Spleen (tissue), 11 donors: ENCODE measurements at regions not wholly inside any gene's neighbourhood (a gene's known extent, or its start where the extent isn't known, plus 50 kb on each side); places are given as distances from the start of the nearest gene placed in this dataset.

Source experiments
- DNase-seq: peaks from one replicate; pipeline ENCODE4 v3.0.0-alpha.2; 2020
- H3K27ac ChIP-seq, 8 donors: fragments of 200-600 bp; sonication (generic) in 7 of 8; 1 replicate in 4 of 8; 2 replicates in 4 of 8; pipeline versions ENCODE4 v1.5.0 to v1.8.0; 2016 to 2021; ENCODE audit warnings: inconsistent platforms in 4 of 8, mild to moderate bottlenecking in 4 of 8, moderate library complexity in 1 of 8
- H3K27me3 ChIP-seq, 7 donors: fragments of 200-600 bp; sonication (generic) in 6 of 7; replicated peaks in 1 of 7; 1 replicate in 4 of 7; 2 replicates in 3 of 7; pipeline versions ENCODE4 v1.5.0 to v1.8.0; 2016 to 2021; ENCODE audit warnings: inconsistent platforms in 3 of 7, mild to moderate bottlenecking in 1 of 7
- H3K36me3 ChIP-seq, 6 donors: fragments of 200-600 bp; sonication (generic) in 5 of 6; 1 replicate in 4 of 6; 2 replicates in 2 of 6; pipeline versions ENCODE4 v1.5.0 to v1.8.0; 2016 to 2021; ENCODE audit warnings: inconsistent platforms in 2 of 6
- H3K4me1 ChIP-seq, 6 donors: fragments of 200-600 bp; sonication (generic) in 5 of 6; 1 replicate in 3 of 6; 2 replicates in 3 of 6; pipeline versions ENCODE4 v1.5.0 to v1.8.0; 2016 to 2021; ENCODE audit warnings: inconsistent platforms in 3 of 6
- H3K4me3 ChIP-seq, 8 donors: fragments of 200-600 bp; sonication (generic) in 7 of 8; 1 replicate in 4 of 8; 2 replicates in 4 of 8; pipeline versions ENCODE4 v1.5.0 to v1.8.0; 2016 to 2021; ENCODE audit warnings: inconsistent platforms in 4 of 8, mild to moderate bottlenecking in 4 of 8, moderate library complexity in 2 of 8
- H3K9me3 ChIP-seq, 8 donors: fragments of 200-600 bp; sonication (generic) in 7 of 8; 1 replicate in 4 of 8; 2 replicates in 4 of 8; pipeline versions ENCODE4 v1.5.0 to v1.8.0; 2016 to 2021; ENCODE audit warnings: inconsistent platforms in 4 of 8
- CTCF ChIP-seq, 11 experiments: fragments of 200-600 bp in 7 of 11; fragments of 450-650 bp in 4 of 11; sonication (generic) in 4 of 11; IDR thresholded peaks in 8 of 11; conservative IDR thresholded peaks in 3 of 11; 1 replicate in 7 of 11; 2 replicates in 4 of 11; pipeline versions ENCODE4 v1.4.0 to v1.8.0; 2016 to 2021; ENCODE audit warnings: antibody characterized with exemption in 11 of 11, inconsistent platforms in 4 of 11, mild to moderate bottlenecking in 1 of 11
- POLR2A ChIP-seq, 3 donors: fragments of 450-650 bp; IDR thresholded peaks; one replicate each; pipeline ENCODE4 v1.5.1; 2017; ENCODE audit warnings: antibody characterized with exemption in 3 of 3, mild to moderate bottlenecking in 1 of 3
- POLR2AphosphoS5 ChIP-seq, 3 donors: sonication (generic); formaldehyde crosslinking; IDR thresholded peaks; one replicate each; pipeline ENCODE4 v1.5.1; 2017; ENCODE audit warnings: antibody characterized with exemption in 3 of 3
- WGBS, 5 donors: extraction: QIAGEN DNeasy Blood & Tissue Kit in 3 of 5; methylation state at CpG; one replicate each; pipeline versions ENCODE4 v1.1.5 to v1.1.7; 2013 to 2018; 5-methylcytosine and 5-hydroxymethylcytosine counted together
- intact Hi-C: fragments of 100-400 bp; cut with DNase I; formaldehyde crosslinking; loops from one replicate; pipeline ENCODE4 v1.15.0; 2023; ENCODE audit warnings: low total_unique reads
- donor health status: healthy with polysubstance abuse.
- donor health status: DM: no; HTN: no; CAD: no; lungs with moderate emphysema.
- donor health status: DM: no; HTN: no; CAD: no.
- donor health status: Bipolar disorder and iron deficiency.
- donor health status: healthy.
- donor health status: DM: no; HTN: no; CAD: no.
- donor health status: DM: yes; HTN: yes; CAD: no.

DNA sequence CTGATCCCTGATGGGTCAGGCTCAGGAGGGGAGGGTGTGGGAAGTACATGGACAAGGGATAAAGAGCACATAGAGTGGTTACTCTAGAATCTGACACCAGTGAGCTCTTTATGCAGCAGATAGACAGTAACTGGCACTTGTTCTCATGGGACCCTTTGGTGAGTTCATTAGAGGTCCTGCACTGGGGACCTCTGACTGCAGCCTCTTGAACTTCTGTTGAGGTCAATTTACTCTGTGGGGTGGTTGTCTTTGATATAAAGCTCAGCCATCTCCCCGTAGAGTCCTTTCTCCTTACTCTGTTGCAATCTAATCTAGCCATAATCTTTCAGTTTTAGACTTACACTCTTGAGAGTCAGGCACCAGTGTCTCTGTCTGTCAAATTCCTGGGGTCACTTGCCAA, 222.4 kb downstream of the GPAT3 start:
- Histone ChIP-seq H3K4me1 (no peaks in the 10 kb centered on the region), H3K36me3 (no peaks in the 10 kb centered on the region), H3K27me3 (peaks cover 0 to 9% (median 0%) of the 10 kb centered on the region in 7 donors), H3K4me3 (no peak overlapping the region), H3K9me3 (no peaks in the 10 kb centered on the region), H3K27ac (no peak overlapping the region)
- intact Hi-C loops: no loop called here
- no peak for TF ChIP-seq CTCF (IDR thresholded peaks at IDR 0.05 in 8 of 11, conservative IDR thresholded peaks at IDR 0.05 in 3 of 11)
- no peak for DNase-seq
- WGBS, 5 donors: 80 to 94% (median 85%) methylated on average over 1 of the region's 1 CpG

GRCh38 chr4:83757121-83757621, 221.3 kb downstream of the GPAT3 start:
- no peak overlapping the region for H3K4me3 ChIP-seq
- no peak overlapping the region for H3K27ac ChIP-seq
- no peaks in the 10 kb centered on the region for H3K9me3 ChIP-seq
- H3K4me1 ChIP-seq: no peaks in the 10 kb centered on the region
- intact Hi-C loops: no loop called here
- H3K36me3 ChIP-seq: no peaks in the 10 kb centered on the region
- 36 to 68% (median 41%) methylated on average over 2 of the region's 2 CpGs for WGBS, 5 donors
- DNase-seq: no peak
- TF ChIP-seq POLR2AphosphoS5 (IDR thresholded peaks at IDR 0.05): no peak
- TF ChIP-seq CTCF (IDR thresholded peaks at IDR 0.05 in 8 of 11, conservative IDR thresholded peaks at IDR 0.05 in 3 of 11): no peak
- TF ChIP-seq POLR2A (IDR thresholded peaks at IDR 0.05): no peak
- peaks cover 0 to 9% (median 0%) of the 10 kb centered on the region in 7 donors for H3K27me3 ChIP-seq

DNA sequence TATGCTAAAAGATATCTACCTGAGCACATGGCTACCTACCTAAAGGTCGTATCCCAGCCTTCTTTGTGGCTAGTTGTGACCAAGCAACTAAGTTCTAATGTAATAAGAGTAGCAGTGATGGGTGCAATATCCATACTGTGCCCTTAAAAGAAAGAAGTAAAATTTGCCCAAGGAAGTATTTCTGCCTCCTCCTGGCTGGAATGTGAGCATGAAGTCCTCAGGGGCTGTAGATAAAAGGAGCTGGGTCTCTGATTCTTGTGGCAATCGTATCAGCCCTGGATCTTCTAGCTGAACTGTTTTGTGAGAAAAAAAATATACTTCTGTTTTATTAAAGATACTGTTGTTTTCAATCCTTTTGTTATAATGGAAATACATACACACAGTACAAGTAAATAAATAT, 217.4 kb downstream of the GPAT3 start:
- intact Hi-C loops: no loop called here
- Histone ChIP-seq H3K27me3 (no peaks in the 10 kb centered on the region), H3K4me3 (no peak overlapping the region), H3K4me1 (no peaks in the 10 kb centered on the region), H3K36me3 (no peaks in the 10 kb centered on the region), H3K9me3 (no peaks in the 10 kb centered on the region), H3K27ac (no peak overlapping the region)
- WGBS, 5 donors: 51 to 71% (median 62%) methylated on average over 2 of the region's 2 CpGs
- no peak for DNase-seq
- TF ChIP-seq POLR2A (IDR thresholded peaks at IDR 0.05) (no peak), CTCF (IDR thresholded peaks at IDR 0.05 in 8 of 11, conservative IDR thresholded peaks at IDR 0.05 in 3 of 11) (no peak)

DNA sequence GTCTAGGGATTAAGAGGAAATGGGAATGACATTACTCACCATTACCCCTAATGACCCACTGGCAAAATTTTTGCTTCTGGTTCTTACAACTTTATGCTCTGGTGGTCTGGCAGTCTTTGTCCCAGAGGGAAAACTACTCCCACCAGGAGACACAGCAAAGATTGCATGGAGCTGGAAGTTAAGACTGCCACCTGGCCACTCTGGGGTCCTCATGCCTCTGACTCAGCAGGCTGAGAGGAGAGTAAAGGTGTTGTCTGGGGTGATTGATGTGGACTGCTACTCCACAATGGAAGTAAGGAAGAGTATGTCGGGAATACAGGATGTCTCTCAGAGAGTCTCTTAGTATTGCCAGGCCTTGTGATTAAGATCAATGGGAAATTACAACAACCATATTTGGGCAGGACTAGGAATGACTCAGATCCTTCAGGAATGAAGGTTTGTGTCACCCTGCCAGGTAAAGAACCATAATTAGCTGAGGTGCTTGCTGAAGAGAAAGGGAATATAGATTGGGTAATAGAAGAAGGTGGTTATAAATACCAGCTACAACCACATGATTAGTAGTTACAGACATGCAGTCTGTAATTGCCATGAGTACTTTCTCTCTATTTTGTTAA, 215.5 kb downstream of the GPAT3 start:
- DNase-seq: no peak
- Histone ChIP-seq H3K4me1 (no peaks in the 10 kb centered on the region), H3K9me3 (no peaks in the 10 kb centered on the region), H3K27me3 (no peaks in the 10 kb centered on the region), H3K27ac (no peak overlapping the region), H3K4me3 (no peak overlapping the region), H3K36me3 (no peaks in the 10 kb centered on the region)
- intact Hi-C loops: no loop called here
- no peak for TF ChIP-seq POLR2AphosphoS5 (IDR thresholded peaks at IDR 0.05)
- TF ChIP-seq POLR2A (IDR thresholded peaks at IDR 0.05): no peak
- no peak for TF ChIP-seq CTCF (IDR thresholded peaks at IDR 0.05 in 8 of 11, conservative IDR thresholded peaks at IDR 0.05 in 3 of 11)
- 52 to 73% (median 59%) methylated on average over 1 of the region's 1 CpG for WGBS, 5 donors
